Lower leg skin (tissue), 4 donors: ENCODE measurements at regions not wholly inside any gene's neighbourhood (a gene's known extent, or its start where the extent isn't known, plus 50 kb on each side); places are given as distances from the start of the nearest gene placed in this dataset.

Experiments
- DNase-seq, 2 donors: peaks; one replicate each; pipeline ENCODE4 v3.0.0-alpha.2; 2019; ENCODE audit warnings: low spot score in 2 of 2
- H3K4me3 ChIP-seq: fragments of 200-600 bp; sonication (generic); 2 replicates; pipeline ENCODE4 v1.5.1; 2017; ENCODE audit warnings: mild to moderate bottlenecking, low read depth; ENCODE audit not compliant: poor library complexity, severe bottlenecking
- POLR2A ChIP-seq, 2 donors: fragments of 450-650 bp; IDR thresholded peaks; one replicate each; pipeline ENCODE4 v1.6.1; 2016 to 2017; ENCODE audit warnings: antibody characterized with exemption in 2 of 2, mild to moderate bottlenecking in 1 of 2, moderate library complexity in 1 of 2
- WGBS, 2 donors: methylation state at CpG; one replicate each; pipeline ENCODE4 v1.1.5; 2018; 5-methylcytosine and 5-hydroxymethylcytosine counted together
- intact Hi-C: fragments of 100-400 bp; cut with DNase I; formaldehyde crosslinking; loops from one replicate; pipeline ENCODE4 v1.15.0; 2023; ENCODE audit warnings: low total_unique reads
- TF ChIP-seq, protein P1 (sequence below), 3 donors: fragments of 450-650 bp; IDR thresholded peaks; one replicate each; pipeline ENCODE4 v1.5.1; 2016; ENCODE audit warnings: antibody characterized with exemption in 3 of 3, mild to moderate bottlenecking in 3 of 3, moderate library complexity in 2 of 3

DNA sequence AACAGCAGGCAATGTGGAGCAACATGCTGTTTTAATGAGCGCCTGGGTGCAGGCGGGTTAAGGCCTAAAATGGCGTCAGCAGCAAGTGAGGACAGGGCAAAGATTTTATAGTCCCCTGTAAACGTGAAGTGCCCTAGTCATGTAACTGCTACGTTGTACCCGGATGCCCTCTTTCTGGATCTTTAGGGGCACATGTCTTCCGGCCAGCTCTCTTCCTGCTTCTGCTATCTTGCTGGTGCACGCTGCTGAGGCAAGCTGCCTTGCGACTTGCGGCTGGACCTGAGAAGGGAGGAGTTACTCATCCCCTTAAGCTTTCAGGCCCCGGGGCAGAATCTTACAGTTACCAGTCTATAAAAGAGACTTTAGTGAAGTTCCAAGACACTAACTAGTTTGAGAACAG, 303.6 kb upstream of the DACH1 start:
- 86 to 91% methylated on average over 11 of the region's 11 CpGs for WGBS, 2 donors
- no peak overlapping the region for H3K4me3 ChIP-seq
- no peak for DNase-seq
- intact Hi-C loops = no loop called here
- TF ChIP-seq POLR2A (IDR thresholded peaks at IDR 0.05) = no peak
- TF ChIP-seq, protein P1, sequence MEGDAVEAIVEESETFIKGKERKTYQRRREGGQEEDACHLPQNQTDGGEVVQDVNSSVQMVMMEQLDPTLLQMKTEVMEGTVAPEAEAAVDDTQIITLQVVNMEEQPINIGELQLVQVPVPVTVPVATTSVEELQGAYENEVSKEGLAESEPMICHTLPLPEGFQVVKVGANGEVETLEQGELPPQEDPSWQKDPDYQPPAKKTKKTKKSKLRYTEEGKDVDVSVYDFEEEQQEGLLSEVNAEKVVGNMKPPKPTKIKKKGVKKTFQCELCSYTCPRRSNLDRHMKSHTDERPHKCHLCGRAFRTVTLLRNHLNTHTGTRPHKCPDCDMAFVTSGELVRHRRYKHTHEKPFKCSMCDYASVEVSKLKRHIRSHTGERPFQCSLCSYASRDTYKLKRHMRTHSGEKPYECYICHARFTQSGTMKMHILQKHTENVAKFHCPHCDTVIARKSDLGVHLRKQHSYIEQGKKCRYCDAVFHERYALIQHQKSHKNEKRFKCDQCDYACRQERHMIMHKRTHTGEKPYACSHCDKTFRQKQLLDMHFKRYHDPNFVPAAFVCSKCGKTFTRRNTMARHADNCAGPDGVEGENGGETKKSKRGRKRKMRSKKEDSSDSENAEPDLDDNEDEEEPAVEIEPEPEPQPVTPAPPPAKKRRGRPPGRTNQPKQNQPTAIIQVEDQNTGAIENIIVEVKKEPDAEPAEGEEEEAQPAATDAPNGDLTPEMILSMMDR (IDR thresholded peaks at IDR 0.05) = no peak

DNA sequence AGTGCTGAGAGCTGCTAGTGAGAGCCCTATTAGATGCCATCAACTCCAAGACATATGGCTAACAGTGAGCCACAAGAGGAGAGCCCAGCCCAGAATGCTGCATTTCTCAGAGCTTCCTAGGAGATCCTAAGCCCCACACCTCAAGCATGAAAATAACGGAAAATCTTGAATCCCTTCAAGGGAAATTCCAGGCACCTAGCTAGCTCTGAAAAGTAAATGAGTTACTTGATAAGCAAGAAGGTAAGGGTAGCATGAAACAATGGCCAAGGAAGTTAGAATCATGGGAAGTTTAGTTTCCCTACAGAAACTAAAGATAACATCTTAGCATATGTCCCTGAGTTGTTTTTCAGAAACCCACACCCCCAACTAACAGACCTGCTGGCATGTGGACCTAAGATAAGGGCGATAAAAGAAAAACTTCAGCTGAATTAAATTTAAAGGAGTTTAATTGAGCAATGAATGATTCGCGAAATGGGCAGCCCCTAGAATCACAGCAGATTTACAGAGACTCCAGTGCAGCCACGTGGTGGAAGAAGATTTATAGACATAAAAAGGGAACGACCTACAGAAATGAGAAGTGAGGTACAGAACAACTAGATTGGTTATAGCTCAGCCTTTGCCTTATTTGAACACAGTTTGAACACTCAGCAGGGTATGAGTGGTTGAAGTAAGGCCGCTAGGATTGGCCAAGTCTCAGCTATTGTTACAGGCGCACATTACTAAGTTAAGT, 301.3 kb upstream of the DACH1 start:
- 72 to 73% methylated on average over 8 of the region's 8 CpGs for WGBS, 2 donors
- no peak overlapping the region for H3K4me3 ChIP-seq
- DNase-seq = no peak
- intact Hi-C loops = no loop called here
- TF ChIP-seq, protein P1 (IDR thresholded peaks at IDR 0.05) = no peak
- TF ChIP-seq POLR2A (IDR thresholded peaks at IDR 0.05) = no peak

DNA sequence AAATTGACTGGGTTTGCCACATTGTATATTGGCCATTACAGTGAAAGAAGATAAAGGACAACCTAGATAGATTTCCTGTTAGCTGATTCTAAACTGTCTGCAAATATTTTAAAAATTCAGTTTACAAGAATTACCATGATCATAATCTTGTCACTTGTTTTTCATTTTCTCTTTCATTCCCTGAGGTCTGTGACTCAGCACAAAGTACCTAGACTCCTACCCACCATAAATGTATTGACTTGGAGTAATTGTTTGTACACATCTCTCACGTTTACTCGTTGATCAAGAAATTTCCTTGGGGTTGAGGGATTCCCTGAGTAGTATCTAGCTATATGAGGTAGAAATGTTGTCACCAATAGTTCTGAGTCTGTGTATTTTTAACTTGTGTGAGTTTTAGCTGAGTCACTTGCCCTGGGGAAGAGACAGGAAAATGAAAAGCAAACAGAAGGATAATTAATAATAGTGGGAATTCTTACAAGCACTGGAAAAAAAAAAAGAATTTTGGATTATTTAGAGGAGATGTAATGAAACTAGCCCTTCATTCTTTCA, 299.2 kb upstream of the DACH1 start:
- no peak for TF ChIP-seq POLR2A (IDR thresholded peaks at IDR 0.05)
- TF ChIP-seq, protein P1 (IDR thresholded peaks at IDR 0.05) = no peak
- WGBS, 2 donors = 30 to 37% methylated on average over 2 of the region's 2 CpGs
- intact Hi-C loops = no loop called here
- no peak for DNase-seq
- H3K4me3 ChIP-seq = no peak overlapping the region

DNA sequence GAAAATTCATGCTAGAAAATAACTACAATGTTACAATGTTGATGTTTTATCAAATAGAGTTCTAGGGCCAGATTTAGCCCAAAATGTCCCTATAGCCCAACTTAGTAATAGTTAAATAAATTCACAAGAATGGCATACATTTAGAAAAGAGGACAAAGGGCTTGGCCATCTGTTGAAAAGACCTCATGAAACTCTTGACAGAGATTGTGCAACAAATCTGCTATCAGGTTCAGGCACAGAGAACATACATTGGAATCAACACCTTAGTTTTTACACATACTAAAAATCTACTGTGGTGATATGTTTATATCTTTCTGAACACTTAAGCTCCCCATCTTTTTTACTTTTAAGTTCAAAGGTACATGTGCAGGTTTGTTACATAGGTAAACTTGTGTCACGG, 298.3 kb upstream of the DACH1 start:
- WGBS, 2 donors = 95 to 96% methylated on average over 1 of the region's 1 CpG
- H3K4me3 ChIP-seq = no peak overlapping the region
- TF ChIP-seq, protein P1 (IDR thresholded peaks at IDR 0.05) = no peak
- no peak for TF ChIP-seq POLR2A (IDR thresholded peaks at IDR 0.05)
- intact Hi-C loops = no loop called here
- DNase-seq = no peak

DNA sequence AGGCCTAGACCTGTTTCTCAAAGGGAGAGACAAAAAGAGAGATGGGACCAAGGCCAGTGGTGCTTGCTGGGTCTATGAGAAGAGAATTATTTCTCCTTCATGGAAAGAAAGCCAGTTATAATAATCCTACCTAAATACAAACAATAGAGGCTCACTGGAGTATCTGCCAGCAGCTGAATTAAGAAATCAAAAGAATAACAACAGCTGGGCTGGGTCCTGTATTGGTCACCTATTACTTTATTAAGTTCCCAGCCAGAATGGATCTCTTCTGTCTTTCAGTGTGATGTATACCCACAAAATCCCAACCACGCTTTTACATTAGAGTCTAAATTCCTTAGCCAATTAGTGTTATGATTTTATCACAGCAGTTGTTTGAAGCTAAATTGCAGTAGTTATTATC, 297.8 kb upstream of the DACH1 start:
- TF ChIP-seq POLR2A (IDR thresholded peaks at IDR 0.05) = no peak
- TF ChIP-seq, protein P1 (IDR thresholded peaks at IDR 0.05) = no peak
- H3K4me3 ChIP-seq = no peak overlapping the region
- intact Hi-C loops = no loop called here
- 66 to 78% methylated on average over 1 of the region's 1 CpG for WGBS, 2 donors
- DNase-seq = no peak

DNA sequence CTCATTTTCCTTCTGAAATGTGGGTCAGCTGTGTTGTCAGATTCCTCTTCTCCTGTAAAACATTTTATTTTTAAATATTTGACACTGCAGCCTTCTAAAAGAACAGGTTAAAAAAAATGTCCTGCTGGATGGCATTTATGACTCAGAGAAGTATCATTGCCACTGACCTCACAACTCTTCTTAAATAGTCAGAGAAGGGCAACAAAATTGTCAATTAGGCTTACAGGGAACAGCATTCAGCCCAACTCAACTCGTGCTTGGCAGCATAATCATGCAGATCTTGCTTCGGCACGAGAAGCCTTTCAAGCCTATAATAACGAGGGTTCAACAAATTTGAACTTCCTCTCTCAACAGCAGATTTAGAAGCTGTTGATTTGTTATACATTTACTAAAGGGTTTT, 296.7 kb upstream of the DACH1 start:
- TF ChIP-seq, protein P1 (IDR thresholded peaks at IDR 0.05) = no peak
- no peak for TF ChIP-seq POLR2A (IDR thresholded peaks at IDR 0.05)
- WGBS, 2 donors = 65 to 73% methylated on average over 4 of the region's 4 CpGs
- H3K4me3 ChIP-seq = no peak overlapping the region
- intact Hi-C loops = no loop called here
- no peak for DNase-seq
